Neural progenitor cell (in vitro differentiated cells): ENCODE measurements at regions not wholly inside any gene's neighbourhood (a gene's known extent, or its start where the extent isn't known, plus 50 kb on each side); places are given as distances from the start of the nearest gene placed in this dataset.

Experiments
- CTCF ChIP-seq: fragments of 200-600 bp; sonication (generic); IDR thresholded peaks from 2 replicates; pipeline ENCODE4 v1.5.1; 2017; ENCODE audit warnings: antibody characterized with exemption, mild to moderate bottlenecking
- EZH2 ChIP-seq: fragments of 200-600 bp; sonication (generic); IDR thresholded peaks from 2 replicates; pipeline ENCODE4 v1.6.1; 2017; ENCODE audit warnings: antibody characterized with exemption, mild to moderate bottlenecking, moderate library complexity
- EZH2phosphoT487 ChIP-seq: fragments of 200-600 bp; sonication (generic); IDR thresholded peaks from 2 replicates; pipeline ENCODE4 v1.6.1; 2017; ENCODE audit warnings: antibody characterized with exemption

- TF ChIP-seq CTCF = no peak
- TF ChIP-seq EZH2 = no peak
- no peak for TF ChIP-seq EZH2phosphoT487
Observed at GRCh38 chr5:87529486-87530076, 116.9 kb upstream of the CCNH start.
